GM18867 (cell line): ENCODE measurements at regions not wholly inside any gene's neighbourhood (a gene's known extent, or its start where the extent isn't known, plus 50 kb on each side); places are given as distances from the start of the nearest gene placed in this dataset.
A peak's percentile ranks its signal among the peaks of the same experiment; 100 is the strongest.

ENCODE experiments used
- ATAC-seq: cut with Tn5 transposase; IDR thresholded peaks from one replicate; pipeline ENCODE4 v1.9.1; 2021; ENCODE audit warnings: mild to moderate bottlenecking, moderate library complexity; ENCODE audit not compliant: unreplicated experiment

DNA sequence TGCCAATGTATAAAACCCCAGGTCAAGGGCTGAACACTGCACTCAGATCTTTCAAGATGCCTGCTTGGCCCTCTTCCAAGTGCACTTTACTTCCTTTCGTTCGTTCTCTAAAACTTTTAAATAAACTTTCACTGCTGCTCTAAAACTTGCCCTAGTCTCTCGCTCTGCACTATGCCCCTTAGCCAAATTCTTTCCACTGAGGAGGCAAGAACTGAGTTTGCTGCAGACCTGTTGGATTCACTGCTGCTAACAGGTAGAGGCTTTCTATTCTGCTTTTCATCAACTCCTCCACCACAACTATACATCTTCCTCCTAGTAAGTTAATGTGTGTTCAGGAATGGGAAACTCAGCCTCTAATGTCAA is 467.9 kb downstream of the MBD2 start:
- no peak for ATAC-seq

DNA sequence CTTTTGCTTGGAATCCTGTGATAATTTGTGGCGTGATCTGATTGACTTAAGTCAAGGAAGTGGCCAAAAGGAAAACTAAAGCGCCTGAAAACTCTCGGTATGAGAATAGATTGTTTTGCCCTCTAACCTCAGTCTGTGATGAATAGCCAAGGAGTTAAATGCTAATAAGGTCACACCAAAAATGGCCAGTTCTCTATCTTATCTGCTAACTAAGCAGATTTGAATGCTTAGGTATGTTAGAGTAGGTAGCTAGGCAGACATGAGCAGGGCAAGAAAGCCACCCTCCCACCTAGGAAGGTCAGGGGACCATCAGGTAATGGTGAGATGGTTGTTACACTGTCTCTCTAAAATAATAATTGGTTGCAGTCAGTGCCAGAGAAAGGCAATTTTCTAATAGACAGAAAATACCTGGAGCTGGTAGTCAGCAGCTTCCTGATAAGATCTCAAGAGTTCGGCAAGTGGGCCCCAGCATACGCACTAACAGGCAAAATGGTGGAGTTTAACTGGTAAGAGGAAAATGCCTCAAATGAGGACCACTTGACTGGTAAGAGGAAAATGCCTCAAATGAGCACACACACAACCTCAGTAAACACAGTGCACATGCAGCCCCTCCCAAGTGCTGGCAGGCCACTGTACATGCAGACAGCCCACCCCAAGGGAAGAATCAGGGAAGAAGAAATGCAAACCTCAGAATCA is 468.4 kb downstream of the MBD2 start:
- ATAC-seq, result no peak

DNA sequence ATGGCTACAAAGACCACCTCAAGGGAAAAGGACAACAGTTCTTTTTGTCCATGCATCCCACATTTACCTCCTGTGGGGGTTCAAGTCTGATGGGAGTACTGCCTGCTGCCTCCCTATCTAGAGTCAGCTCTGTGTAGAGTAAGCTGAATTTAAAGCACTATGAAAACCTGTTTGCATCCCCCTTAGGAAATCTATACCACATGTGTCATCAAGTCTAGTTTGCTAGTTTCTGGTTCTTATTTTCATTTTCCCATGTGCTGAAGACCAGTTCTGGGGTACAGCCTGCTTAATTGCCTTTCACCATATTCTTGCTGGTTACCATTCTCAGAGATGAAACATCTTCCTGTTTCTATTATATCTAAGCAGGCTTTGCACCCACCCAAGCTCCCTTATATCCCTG is 470.3 kb downstream of the MBD2 start:
- no peak for ATAC-seq

DNA sequence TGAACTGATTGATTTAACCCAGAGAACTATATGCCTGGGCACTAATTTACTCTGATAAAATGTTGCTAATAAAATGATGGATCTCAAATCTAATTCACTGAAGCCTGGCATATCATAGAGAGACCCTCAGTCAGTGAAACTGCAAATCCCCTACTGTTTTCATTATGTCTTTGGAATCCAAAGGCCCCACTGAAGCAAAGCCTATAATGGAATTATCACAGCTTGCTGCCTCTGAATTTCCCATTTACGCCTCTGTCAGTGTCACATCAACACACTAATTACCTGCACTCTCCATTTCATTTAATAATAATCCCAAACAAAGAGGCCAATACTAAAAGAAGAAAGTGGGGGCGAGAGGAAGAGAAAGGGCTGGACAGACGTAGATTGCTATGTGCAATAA is 470.9 kb downstream of the MBD2 start:
- no peak for ATAC-seq

DNA sequence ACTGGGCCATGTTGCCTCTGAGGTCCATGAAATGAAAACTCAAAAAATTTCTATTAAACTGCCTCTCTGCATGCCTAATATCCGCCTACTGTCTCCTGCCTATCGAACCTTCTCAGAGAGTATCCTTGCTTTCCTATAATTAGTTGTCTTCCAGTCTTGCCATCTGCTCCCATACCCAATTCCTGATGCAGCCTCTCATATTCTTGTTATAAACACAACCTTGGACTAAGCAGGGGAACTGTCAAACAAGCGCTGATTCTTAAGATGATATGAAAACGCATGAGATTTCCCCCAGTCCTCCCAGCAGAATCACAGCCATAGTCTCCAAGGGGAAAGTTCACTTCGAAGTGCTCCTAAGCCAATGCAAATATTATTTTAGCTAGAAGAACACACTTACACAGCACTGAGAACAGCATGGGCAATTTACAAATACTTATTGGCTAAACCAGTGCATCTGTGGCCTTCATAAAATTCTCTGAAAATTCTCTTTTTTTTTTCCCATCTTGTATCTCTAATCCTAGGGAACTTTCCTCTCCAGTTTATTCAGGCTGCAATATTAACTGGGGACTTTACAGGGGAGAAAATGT is 471.6 kb downstream of the MBD2 start:
- no peak for ATAC-seq

DNA sequence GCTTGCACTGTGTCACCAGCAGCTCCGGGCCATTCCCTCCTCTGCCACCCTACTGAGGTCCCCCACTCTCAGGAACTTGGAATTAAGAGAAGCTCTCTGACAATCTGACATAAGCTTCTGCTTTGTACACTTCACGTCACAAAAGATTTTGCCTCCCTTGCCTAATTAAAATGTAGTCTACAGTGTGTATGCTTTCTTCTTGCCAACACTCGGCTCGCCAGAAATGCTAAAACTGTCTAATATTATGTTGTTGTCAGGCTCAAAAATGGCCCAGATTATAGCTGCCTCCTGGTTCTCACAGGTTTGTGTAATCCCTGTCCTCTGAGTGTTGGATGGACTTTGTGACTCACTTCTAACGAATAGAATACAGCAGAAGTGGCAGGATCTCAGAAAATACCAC is 474.7 kb downstream of the MBD2 start:
- no peak for ATAC-seq

DNA sequence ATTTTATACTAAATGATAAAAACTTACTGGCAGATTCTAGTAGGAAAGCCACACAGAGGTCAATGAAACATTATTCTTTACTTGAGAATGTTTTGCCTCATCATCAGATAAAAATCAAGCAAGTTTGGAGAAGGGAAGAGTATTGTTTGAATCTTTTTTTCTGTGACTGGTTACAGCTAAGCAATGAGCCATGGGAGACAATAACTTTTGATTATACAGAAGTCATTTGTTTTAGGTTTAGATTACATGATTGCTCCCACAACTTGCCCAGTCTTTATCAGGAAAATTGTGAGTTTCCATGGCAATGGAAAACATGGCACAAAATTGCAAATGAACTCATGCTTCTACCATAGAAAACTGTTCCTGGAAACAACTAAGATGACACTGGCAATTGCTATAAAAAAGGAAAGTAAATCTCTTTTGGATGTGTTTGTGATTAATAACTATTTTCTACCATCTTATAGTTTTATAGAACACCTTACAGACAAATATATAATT is 476.8 kb downstream of the MBD2 start:
- no peak for ATAC-seq

DNA sequence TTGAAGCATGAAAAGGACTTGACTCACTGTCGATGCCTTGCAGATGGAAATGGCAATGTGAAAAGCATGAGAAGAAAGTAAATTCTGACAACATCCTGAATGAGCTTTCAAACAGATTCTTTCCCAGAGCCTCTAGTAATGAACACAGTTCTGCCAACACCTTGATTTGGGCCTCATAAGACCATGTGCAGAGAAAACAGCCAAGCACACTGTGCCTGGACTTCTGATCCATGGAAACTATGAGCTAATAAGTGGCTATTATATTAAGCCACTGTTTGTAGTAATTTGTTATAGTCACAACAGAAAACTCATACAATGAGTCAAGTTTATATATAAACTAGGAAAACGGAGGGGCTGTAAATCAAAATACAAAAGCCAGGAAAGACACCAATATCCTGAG is 477.3 kb downstream of the MBD2 start:
- ATAC-seq, result no peak

DNA sequence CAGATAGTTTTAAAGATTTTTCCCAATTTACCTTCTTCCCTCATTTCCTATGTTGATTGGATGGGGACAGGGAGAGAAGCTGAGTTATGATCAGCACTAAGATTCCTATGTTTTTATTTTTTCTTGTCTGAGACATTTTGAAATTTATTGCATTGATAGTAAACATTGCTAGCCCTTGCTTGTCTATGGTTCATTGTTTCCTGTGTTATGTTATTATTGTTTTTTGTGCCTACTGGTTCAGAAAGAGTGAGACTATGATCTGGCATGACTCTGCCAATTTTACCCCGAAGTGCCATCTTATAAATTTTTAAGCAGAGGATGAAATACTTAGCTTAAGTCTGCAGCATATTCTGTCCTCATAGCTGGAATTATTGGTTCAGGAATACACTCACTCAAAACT is 478.5 kb downstream of the MBD2 start:
- ATAC-seq, result no peak

DNA sequence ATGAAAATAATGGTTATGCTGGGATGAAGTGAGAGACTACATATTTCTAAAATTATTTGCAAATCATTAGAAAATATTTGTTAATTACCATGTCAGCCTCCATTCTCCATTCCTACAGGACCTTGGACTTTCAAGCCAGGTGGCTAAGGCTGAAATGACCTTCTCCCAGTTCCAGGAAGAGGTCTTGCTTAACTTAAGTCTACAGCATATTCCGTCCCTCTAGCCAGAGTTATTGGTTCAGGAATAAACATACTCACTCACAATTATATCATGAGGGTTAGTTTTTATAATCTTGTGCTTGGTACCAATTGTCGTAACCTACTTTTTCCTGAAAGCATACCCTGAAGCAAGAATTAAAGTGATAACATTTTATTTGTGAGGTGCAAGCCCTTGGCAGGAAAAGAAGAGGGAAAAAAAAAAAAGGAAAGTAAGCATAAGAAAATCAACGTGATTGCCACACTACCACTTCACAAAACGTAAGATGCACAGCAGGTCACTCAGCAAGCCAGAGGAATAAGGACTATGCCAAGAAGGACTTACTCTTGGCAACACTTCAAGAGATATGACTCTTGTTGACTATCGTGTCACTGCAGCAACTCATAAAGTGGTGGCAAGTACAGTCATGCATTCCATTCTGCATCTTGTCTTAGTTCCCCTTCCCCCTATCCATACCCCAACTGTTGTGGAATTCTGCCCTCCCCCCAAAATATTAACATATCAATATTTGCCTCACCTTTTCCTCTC is 479.1 kb downstream of the MBD2 start:
- ATAC-seq, result no peak

DNA sequence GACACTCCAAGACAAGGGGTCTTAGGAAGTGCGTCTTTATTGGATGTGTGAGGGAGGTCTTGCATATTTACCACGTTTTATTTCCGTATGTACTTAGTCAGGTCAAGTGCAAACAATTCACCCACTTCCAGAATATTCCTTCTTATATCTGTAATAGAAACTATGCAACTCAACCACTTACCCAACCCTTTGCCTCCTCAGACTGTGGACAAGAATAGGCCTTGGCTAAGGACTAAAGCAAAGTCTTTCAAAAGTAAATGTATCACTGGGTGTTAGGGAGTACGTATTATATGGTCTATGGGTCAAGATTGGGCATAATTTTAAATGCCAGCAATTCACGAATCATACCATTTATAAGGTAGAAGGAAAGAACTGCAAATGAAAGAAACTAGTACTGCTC is 484.8 kb downstream of the MBD2 start:
- ATAC-seq, result no peak

DNA sequence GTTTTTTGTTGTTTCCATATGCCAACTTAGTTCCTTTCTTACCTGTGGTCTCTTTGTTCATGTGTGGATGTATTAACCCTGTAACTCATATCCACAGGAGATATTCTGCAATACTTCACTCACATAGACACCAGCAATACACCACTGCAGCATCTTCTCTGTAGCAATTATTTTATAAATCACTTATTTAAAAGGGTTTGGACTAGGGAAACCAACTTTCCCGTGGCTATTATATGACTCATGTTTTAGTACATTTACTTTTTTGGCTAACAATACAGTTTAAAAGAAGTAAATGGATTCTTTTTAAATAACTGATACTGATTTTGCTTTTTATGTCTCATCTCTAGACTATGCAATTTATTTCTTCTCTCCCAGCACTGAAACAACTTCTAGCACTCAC is 488.9 kb downstream of the MBD2 start:
- ATAC-seq, result no peak

DNA sequence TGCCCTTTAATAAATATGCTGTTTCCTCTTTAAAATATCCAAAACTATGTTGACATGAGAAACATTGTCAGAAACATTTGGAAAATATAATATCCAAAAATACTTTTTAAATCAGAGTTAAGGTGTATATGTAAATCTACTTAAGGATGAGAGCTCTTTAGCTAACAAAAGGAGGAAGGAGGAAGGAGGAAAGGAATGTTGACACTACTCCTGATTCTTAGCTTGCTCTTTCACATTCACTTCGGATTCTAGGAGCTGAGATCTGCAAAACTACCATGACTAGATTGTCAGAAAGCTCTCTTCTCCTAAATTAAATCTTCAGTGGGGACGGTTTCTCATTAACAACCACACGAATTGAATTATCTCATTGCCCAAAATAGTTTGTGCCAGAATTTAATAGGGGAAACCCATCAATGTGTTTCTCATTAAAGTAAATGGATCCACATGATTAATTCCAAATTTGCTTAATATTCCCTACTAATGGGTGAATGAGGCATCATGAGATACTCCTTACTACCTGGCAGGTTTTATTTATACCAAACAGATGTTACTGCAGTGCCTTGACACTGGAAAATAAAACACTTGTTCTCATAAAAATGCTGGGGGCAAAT is 509.1 kb downstream of the MBD2 start:
- no peak for ATAC-seq

DNA sequence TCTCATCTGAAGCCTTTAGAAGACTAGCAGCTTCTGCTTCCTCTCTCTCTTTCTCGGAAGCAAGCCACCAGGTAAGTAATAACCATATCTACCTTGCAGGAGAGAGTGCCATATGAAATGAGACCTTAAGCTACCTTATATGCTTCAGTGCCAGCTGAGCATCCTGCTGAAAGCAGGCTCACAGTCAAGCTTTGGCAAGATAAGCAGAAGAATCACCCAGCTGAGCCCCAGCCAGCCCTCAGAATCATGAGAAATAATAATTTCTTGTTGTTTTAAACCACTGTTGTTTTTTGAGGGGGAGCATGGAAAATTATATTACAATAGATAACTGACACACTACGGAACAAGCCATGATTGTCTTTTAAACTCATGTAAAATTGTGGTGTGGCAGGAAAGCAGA is 514.4 kb downstream of the MBD2 start:
- ATAC-seq, result no peak

DNA sequence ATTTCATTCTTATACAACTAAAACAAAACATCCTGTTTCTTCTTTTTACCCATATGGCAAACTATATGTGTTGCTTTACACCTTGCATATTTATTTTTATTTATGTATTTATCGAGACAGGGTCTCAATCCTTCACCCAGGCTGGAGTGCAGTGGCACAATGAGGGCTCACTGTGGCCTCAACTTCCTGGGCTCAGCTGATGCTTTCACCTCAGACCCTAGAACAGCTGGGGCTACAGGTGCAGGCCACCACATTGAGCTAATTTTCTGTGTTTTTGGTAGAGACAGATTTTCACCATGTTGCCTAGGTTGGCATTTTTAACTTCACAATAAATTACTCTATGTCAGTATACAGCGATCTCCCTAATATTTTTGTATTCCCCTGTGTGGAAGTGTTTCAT is 522.0 kb downstream of the MBD2 start:
- ATAC-seq, result no peak

DNA sequence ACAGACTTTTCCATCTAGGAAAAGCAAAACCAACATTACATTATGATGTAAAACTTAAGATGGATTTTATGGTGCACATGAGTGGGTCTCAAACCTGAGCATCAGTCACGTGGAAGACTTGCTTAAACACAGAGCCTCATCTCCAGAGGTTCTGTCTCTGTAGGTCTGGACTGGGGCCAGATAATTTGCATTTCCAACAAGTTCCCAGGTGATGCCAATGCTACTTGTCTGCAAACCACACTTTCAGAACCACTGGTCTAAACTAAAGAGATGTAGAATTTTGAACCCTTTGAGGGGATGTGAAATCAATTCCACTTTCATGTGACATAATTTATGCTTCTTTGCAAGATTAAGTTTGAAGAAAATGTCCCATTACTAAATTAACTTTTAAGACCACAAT is 522.8 kb downstream of the MBD2 start:
- ATAC-seq, result peak; percentile 66

DNA sequence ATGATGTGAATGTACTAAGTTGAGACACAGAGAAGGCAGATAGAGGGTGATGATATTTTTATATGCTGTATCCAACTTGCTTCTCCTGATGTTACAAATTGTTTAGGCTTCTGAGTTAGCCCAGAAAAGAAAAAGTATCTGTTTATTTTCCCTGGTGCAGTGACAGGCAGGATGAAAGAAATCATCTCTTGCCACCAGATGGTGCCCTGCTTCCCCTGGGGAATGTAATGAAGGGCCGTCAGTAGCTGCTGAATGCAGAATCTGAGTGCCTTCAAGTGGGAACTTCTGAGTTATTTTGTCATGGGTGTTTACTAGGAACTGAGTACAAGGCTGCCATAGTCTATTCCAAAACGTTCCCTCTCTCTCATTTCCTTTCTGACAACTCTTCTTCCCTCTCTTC is 525.6 kb downstream of the MBD2 start:
- no peak for ATAC-seq

DNA sequence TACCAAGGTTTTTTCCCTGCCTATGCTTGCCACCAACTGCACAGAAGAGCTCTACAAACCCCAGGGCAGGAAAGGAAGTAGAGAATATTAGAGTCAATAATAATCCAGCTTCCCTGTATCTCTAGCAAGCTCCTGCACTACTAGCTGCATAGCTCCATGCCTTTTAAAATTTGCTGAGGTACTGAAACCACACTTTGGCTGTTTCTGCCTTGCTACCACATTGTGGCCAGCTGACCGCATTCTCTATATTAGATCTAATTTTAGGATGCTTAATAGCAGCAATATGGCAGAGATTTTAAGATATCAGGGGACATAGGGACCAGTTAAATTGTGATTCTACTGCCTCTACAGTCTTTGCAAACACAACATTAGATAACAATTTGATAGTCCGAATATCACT is 534.6 kb downstream of the MBD2 start:
- no peak for ATAC-seq

DNA sequence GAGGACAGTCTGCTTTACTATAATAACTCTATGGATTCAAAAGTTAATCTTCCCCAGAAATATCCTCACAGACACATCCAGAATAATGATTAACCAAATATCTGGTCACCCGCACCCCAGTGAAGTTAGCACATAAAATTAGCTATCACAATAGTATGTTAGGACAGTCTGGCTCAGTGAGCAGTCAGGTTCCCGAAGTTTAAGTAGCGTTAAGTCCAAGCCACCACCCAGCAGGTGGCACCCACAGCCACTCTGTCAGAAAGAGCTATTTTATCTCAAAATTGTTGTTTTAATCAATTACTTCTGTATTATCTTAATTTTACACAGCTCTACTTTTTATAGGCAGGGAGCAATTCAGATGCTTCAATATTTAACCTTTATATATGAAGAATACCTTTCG is 537.5 kb downstream of the MBD2 start:
- ATAC-seq, result no peak

DNA sequence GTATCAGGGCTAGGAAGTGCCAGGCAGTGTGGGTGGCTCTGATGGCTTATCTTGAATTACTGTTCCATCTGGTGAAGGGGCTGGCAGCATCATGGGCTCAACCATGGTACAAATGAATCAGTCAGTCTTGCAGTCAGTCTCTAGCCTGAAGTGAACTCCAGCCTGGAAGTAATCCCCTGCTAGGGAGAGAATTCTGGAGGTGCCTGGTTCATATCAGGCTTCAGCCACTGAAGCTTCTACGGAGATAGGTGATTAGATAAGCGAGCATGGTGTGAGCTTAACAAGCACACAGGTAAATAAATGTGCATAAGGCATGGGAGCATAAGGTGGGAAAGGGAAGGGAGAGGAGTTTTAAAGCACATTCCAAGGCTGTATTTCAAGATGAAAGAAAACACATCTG is 541.7 kb downstream of the MBD2 start:
- no peak for ATAC-seq

DNA sequence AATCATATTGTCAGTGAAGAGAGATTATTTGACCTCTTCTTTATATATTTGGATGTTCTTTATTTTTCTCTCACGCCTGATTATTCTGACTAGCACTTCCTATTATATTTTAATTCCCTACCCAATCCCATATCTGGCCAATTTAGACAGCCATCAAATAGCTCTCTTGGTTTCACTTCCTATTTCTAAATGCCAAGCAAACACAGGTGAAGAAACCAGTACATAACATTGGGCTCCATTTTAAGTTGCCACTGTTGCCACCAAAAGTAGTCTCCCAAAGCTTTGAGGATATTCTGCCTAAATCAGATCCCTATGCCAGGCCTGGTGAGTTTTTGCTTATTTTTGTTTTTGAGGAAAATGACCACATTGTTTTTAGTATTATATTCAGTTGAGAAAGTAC is 547.0 kb downstream of the MBD2 start:
- no peak for ATAC-seq

DNA sequence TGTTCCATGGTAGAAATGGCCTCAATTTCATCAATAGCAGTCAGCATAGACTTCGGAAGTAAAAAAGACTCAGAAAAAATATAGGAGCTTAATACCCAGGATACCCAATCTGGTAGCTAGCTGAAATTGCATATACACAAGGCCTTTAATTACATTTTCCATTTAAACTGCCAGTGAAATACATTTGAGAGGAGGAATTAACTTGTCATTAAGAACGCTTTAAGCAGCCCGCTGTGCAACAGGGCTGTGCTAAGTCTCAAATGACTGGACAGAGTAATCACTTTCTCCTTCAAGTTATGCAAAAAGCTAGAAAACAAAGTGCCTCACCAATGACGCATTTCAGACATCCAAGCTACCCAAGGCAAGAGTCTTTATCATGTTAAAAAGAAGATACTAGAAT is 558.8 kb downstream of the MBD2 start:
- ATAC-seq, result no peak
